Inflammatory macrophage treated with lipopolysaccharide for 4 hours (primary cell): ENCODE measurements at regions not wholly inside any gene's neighbourhood (a gene's known extent, or its start where the extent isn't known, plus 50 kb on each side); places are given as distances from the start of the nearest gene placed in this dataset.
"Not testable (repeated sequence)": the region's sequence is repeated elsewhere in the genome, so short reads cannot be mapped to it uniquely, and the experiment has no call there.

ENCODE experiments used
- DNase-seq: peaks from one replicate; pipeline ENCODE4 v3.0.0-alpha.2; 2020

GRCh38 chr1:111063595-111063994 is 76.3 kb downstream of the DRAM2 start:
- no peak for DNase-seq

DNA sequence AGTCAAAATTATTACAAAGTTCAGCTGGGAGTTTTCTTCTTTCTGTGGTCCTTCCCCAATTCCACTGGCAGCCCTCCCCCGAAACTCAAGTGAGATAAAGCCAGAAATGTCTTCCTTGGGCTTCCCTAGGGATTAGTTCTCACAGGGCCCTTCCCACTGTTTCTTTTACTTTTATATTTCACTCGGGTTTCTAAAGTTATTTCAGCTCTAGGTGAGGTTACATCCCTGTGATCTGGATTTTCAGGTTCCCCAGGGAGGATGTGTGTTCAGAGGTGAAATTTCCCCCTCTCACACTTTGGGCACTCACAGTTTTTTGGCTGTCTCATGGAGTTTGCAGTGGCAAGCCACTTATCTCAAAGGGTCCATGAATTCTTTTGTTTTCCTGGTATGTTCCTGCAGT is 77.3 kb downstream of the DRAM2 start:
- DNase-seq = no peak

- no peak for DNase-seq
These were observed 77.8 kb downstream of the DRAM2 start for GRCh38 chr1:111062081-111062480.

DNA sequence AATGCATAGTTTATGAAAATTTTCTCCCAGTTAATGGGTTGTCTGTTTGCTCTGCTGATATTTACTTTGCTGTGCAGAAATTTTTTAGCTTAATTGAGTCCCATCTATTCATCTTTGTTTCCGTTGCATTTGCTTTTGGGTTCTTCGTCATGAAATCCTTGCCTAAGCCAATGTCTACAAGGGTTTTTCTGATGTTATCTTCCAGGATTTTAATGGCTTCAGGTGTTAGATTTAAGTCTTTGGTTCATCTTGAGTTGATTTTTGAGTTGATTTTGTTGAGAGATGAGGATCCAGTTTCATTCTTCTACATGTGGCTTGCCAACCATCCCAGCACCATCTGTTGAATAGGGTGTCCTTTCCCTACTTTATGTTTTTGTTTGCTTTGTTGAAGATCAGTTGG is 85.2 kb downstream of the DRAM2 start:
- DNase-seq = no peak

DNA sequence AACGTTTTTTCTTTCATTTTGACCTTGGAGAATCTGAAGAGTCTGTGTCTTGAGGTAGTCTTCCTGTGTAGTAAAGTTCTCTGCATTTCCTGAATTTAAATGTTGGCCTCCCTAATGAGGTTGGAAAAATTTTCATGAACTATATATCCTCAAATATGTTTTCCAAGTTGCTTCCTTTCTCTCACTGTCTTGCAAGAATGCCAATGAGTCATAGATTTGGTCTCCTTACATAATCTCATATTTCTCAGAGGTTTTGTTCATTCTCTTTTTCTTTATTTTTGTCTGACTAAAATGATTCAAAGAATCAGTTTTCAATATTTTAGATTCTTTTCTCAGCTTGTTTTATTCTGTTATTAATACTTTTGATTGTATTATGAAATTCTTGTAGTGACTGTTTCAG is 87.6 kb downstream of the DRAM2 start:
- peak; percentile 51 for DNase-seq

- not testable (repeated sequence) for DNase-seq
These were observed 84.5 kb upstream of the LRIF1 start for GRCh38 chr1:111048253-111048652.

DNA sequence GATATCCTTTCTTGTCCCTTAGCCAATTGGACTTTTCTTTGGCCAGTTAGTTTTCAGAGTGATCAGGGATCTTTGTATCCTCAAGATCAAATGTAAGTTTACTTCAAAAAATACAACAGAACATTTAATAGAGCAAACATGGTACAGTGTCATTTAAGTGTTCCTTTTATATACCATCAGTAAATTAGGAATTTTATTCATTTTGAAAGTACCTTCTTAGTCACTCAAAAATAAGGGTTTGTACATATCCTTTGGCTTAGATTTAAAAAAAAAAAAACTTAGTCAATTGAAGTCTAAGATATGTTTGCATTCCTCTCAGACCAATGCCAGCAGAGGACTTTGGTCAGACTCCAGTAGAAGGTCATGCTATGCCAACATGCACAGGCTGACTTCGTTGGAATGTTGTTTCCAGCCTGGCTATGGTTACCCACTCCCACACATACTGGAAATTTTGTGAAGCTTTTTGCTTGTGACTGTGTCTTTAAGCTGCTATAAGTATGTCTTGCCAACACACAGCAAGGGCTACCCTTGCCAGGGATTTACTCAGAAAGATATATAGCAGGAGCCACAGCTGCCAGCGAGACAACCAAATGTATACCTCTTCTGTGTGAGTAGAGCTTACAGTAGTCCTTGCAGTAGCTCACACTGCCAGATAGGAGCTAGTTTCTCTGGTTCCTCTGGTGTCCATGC is 81.5 kb upstream of the LRIF1 start:
- no peak for DNase-seq

GRCh38 chr1:111032295-111032897 is 68.7 kb upstream of the LRIF1 start:
- DNase-seq = peak; percentile 61

- peak; percentile 63 for DNase-seq
These were observed 66.9 kb upstream of the LRIF1 start for GRCh38 chr1:111030590-111030989.

GRCh38 chr1:111025109-111025508 is 61.4 kb upstream of the LRIF1 start:
- DNase-seq = no peak

DNA sequence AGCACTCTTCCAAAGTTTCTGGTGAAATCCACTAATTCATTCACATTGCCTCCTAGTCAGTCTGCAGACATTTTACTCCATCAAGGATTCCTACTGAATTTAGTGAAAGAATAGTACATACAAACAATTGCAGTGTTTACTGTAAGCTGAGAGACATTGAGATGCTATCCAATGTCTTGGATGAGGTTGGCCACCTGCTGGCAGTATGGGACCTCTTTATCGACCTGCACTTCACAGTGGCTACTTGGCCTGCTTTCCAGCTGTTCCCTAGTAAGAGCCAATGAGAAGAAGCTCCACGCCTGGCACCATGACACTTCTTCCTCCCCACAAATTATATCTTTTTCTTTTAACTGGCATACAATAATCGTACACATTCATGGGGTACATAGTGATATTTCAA is 51.5 kb upstream of the LRIF1 start:
- no peak for DNase-seq
